Peyer's patch (tissue), 4 donors: ENCODE measurements at regions not wholly inside any gene's neighbourhood (a gene's known extent, or its start where the extent isn't known, plus 50 kb on each side); places are given as distances from the start of the nearest gene placed in this dataset.

ENCODE experiments used
- DNase-seq, 3 donors: peaks; one replicate each; pipeline ENCODE4 v3.0.0-alpha.2; 2017 to 2019
- H3K27ac ChIP-seq, 4 donors: fragments of 200-600 bp; sonication (generic); one replicate each; pipeline ENCODE4 v1.5.1; 2016 to 2019
- H3K27me3 ChIP-seq, 2 donors: fragments of 200-600 bp; sonication (generic); one replicate each; pipeline ENCODE4 v1.5.1; 2019
- H3K36me3 ChIP-seq, 3 donors: fragments of 200-600 bp; sonication (generic); one replicate each; pipeline ENCODE4 v1.5.1; 2016 to 2019
- H3K4me1 ChIP-seq, 4 donors: fragments of 200-600 bp; sonication (generic); one replicate each; pipeline ENCODE4 v1.5.1; 2016 to 2019
- H3K4me3 ChIP-seq, 4 donors: fragments of 200-600 bp; sonication (generic); 1 replicate in 3 of 4; 2 replicates in 1 of 4; pipeline ENCODE4 v1.5.1; 2016 to 2019; ENCODE audit warnings: mild to moderate bottlenecking in 1 of 4
- H3K9me3 ChIP-seq, 4 donors: fragments of 200-600 bp; sonication (generic); one replicate each; pipeline ENCODE4 v1.5.1; 2016 to 2019; ENCODE audit warnings: mild to moderate bottlenecking in 1 of 4
- POLR2A ChIP-seq, 2 donors: fragments of 450-650 bp; IDR thresholded peaks; one replicate each; pipeline ENCODE4 v1.5.1; 2017; ENCODE audit warnings: antibody characterized with exemption in 2 of 2, mild to moderate bottlenecking in 2 of 2, moderate library complexity in 2 of 2
- TF ChIP-seq, protein P1 (sequence below), 6 experiments: fragments of 450-650 bp in 4 of 6; fragments of 200-600 bp in 2 of 6; sonication (generic) in 1 of 6; IDR thresholded peaks; one replicate each; pipeline ENCODE4 v1.5.1; 2017 to 2019; ENCODE audit warnings: antibody characterized with exemption in 6 of 6, mild to moderate bottlenecking in 3 of 6, moderate library complexity in 1 of 6

GRCh38 chr3:14297305-14297704 lies 105.1 kb upstream of the SLC6A6 start:
- Histone ChIP-seq H3K9me3 (no peaks in the 10 kb centered on the region), H3K27ac (peak overlapping the region in 3 of 4 donors; percentile 63 to 91 (median 91)), H3K4me1 (peaks cover 0 to 18% (median 0%) of the 10 kb centered on the region in 4 donors), H3K36me3 (no peaks in the 10 kb centered on the region), H3K4me3 (no peak overlapping the region), H3K27me3 (no peaks in the 10 kb centered on the region)
- no peak for DNase-seq
- TF ChIP-seq POLR2A (IDR thresholded peaks at IDR 0.05) = no peak
- TF ChIP-seq, protein P1, sequence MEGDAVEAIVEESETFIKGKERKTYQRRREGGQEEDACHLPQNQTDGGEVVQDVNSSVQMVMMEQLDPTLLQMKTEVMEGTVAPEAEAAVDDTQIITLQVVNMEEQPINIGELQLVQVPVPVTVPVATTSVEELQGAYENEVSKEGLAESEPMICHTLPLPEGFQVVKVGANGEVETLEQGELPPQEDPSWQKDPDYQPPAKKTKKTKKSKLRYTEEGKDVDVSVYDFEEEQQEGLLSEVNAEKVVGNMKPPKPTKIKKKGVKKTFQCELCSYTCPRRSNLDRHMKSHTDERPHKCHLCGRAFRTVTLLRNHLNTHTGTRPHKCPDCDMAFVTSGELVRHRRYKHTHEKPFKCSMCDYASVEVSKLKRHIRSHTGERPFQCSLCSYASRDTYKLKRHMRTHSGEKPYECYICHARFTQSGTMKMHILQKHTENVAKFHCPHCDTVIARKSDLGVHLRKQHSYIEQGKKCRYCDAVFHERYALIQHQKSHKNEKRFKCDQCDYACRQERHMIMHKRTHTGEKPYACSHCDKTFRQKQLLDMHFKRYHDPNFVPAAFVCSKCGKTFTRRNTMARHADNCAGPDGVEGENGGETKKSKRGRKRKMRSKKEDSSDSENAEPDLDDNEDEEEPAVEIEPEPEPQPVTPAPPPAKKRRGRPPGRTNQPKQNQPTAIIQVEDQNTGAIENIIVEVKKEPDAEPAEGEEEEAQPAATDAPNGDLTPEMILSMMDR (IDR thresholded peaks at IDR 0.05) = no peak

DNA sequence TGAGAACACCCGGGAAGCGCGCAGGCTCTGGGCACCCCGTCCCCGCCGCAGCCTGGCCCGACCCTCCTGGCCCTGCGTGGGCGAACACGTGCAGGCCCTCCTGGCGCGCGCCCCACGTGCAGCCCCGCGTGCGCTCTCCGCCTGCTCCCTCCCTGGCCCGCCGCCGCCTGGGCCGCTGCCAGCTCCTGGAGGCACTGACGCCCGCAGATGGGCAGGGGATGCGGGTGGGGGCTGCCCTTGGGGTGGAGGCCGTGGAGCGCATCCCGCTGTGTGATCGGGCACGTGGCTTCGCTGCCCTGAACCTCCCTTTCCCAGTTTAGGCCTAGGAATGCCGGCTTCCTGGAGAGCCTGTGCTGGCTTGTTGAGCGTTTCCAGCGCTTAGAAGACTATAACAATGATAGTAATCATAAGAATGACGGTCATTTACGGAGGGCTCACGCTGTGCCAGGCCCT lies 104.6 kb upstream of the SLC6A6 start:
- DNase-seq = no peak

GRCh38 chr3:14298442-14298841 lies 104.0 kb upstream of the SLC6A6 start:
- Histone ChIP-seq H3K36me3 (no peaks in the 10 kb centered on the region), H3K9me3 (no peaks in the 10 kb centered on the region), H3K4me3 (no peak overlapping the region), H3K27ac (peak overlapping the region in 1 of 4 donors; percentile 91), H3K27me3 (no peaks in the 10 kb centered on the region), H3K4me1 (peaks cover 0 to 18% (median 0%) of the 10 kb centered on the region in 4 donors)
- no peak for TF ChIP-seq POLR2A (IDR thresholded peaks at IDR 0.05)
- TF ChIP-seq, protein P1 (IDR thresholded peaks at IDR 0.05) = no peak
- DNase-seq = no peak

More for the DNA sequence above, 104.6 kb upstream of the SLC6A6 start:
- Histone ChIP-seq H3K9me3 (no peaks in the 10 kb centered on the region), H3K4me1 (peaks cover 0 to 18% (median 0%) of the 10 kb centered on the region in 4 donors), H3K27ac (peak overlapping the region in 2 of 4 donors; percentile 91), H3K27me3 (no peaks in the 10 kb centered on the region), H3K36me3 (no peaks in the 10 kb centered on the region), H3K4me3 (no peak overlapping the region)
- TF ChIP-seq, protein P1 (IDR thresholded peaks at IDR 0.05) = no peak
- no peak for TF ChIP-seq POLR2A (IDR thresholded peaks at IDR 0.05)

DNA sequence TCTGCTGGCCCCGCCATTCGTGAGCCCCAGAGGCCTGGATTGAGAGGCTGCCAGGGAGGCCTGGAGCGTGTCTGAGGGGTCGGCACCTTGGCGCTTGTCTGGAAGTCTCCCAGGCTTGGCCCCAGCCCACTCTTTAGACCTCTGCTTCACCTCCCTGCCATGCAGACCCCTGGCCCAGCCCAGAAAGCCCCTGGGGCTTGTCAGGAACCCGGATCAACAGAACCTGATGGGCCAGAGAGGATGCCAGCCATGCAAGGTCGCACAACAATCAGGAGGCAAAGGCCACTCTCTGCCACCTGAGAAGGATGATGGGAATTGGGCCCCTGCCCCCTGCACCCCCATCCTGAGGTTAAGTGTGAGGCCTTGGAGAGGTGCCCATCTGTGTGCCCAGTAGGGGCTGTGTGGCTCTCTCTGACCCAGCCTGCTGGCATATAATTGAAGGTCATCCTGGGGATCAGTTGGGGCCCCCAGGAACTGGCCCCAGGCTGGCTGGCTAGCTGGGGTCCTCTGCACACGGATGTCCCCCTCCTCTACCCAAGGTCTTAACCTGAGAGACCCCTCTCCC lies 103.3 kb upstream of the SLC6A6 start:
- Histone ChIP-seq H3K9me3 (no peaks in the 10 kb centered on the region), H3K4me3 (no peak overlapping the region), H3K27me3 (no peaks in the 10 kb centered on the region), H3K4me1 (peaks cover 0 to 18% (median 0%) of the 10 kb centered on the region in 4 donors), H3K27ac (no peak overlapping the region), H3K36me3 (no peaks in the 10 kb centered on the region)
- DNase-seq = no peak
- no peak for TF ChIP-seq POLR2A (IDR thresholded peaks at IDR 0.05)
- TF ChIP-seq, protein P1 (IDR thresholded peaks at IDR 0.05) = no peak

DNA sequence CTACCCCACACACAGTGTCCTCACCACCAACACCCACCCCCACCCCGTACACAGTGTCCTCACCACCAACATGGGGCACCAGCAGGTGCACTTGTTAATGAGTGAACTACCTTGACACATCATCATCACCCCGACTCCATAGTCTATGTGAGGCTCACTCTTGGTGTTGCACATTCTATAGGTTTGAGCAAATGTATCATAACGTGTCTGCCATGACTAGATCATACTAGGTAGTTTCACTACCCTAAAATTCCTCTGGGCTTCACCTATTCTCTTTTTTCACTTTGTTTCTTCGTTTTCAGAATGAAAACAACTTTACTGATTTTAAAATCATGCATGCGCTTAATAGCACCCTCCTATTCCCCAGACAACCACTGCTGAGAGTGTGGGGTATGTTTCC lies 102.6 kb upstream of the SLC6A6 start:
- H3K36me3 ChIP-seq = no peaks in the 10 kb centered on the region
- no peak overlapping the region for H3K4me3 ChIP-seq
- H3K27me3 ChIP-seq = no peaks in the 10 kb centered on the region
- TF ChIP-seq, protein P1 (IDR thresholded peaks at IDR 0.05) = no peak
- TF ChIP-seq POLR2A (IDR thresholded peaks at IDR 0.05) = no peak
- H3K9me3 ChIP-seq = no peaks in the 10 kb centered on the region
- H3K4me1 ChIP-seq = peaks cover 0 to 18% (median 0%) of the 10 kb centered on the region in 4 donors
- no peak for DNase-seq
- no peak overlapping the region for H3K27ac ChIP-seq
